Body of pancreas (tissue), 4 donors: ENCODE measurements at regions not wholly inside any gene's neighbourhood (a gene's known extent, or its start where the extent isn't known, plus 50 kb on each side); places are given as distances from the start of the nearest gene placed in this dataset.

Experiments
- ATAC-seq: fragments of 150-250 bp; one replicate; pipeline ENCODE4 v1.9.1; 2016
- DNase-seq, 4 donors: peaks; one replicate each; pipeline ENCODE4 v3.0.0-alpha.2; 2019
- H3K27ac ChIP-seq, 4 donors: fragments of 200-600 bp; sonication (generic); 1 replicate in 3 of 4; 2 replicates in 1 of 4; pipeline versions ENCODE4 v1.5.1 to v1.6.1; 2016 to 2019; ENCODE audit warnings: mild to moderate bottlenecking in 1 of 4, mixed read lengths in 1 of 4, moderate library complexity in 1 of 4
- H3K27me3 ChIP-seq, 2 donors: fragments of 200-600 bp; sonication (generic); one replicate each; pipeline ENCODE4 v1.6.0; 2016; ENCODE audit warnings: mild to moderate bottlenecking in 1 of 2
- H3K36me3 ChIP-seq, 2 donors: fragments of 200-600 bp; sonication (generic); replicated peaks in 1 of 2; 2 replicates each; pipeline ENCODE4 v1.5.1; 2016; ENCODE audit warnings: low read depth in 2 of 2; ENCODE audit not compliant: insufficient read depth in 1 of 2
- H3K4me1 ChIP-seq: fragments of 200-600 bp; sonication (generic); one replicate; pipeline ENCODE4 v1.6.0; 2016
- H3K4me3 ChIP-seq, 2 donors: fragments of 200-600 bp; sonication (generic); 1 replicate in 1 of 2; 2 replicates in 1 of 2; pipeline ENCODE4 v1.5.1; 2016 to 2019
- H3K9me3 ChIP-seq, 3 donors: fragments of 200-600 bp; sonication (generic); 1 replicate in 2 of 3; 2 replicates in 1 of 3; pipeline ENCODE4 v1.5.1; 2016
- CTCF ChIP-seq, 7 experiments: fragments of 450-650 bp in 4 of 7; fragments of 200-600 bp in 3 of 7; sonication (generic) in 3 of 7; IDR thresholded peaks; one replicate each; pipeline ENCODE4 v1.5.1; 2016 to 2019; ENCODE audit warnings: antibody characterized with exemption in 7 of 7
- POLR2A ChIP-seq, 3 donors: fragments of 450-650 bp; IDR thresholded peaks; one replicate each; pipeline ENCODE4 v1.6.1; 2016; ENCODE audit warnings: antibody characterized with exemption in 3 of 3, mild to moderate bottlenecking in 2 of 3
- WGBS, 2 donors: methylation state at CpG; one replicate each; pipeline ENCODE4 v1.1.5; 2017; 5-methylcytosine and 5-hydroxymethylcytosine counted together
- intact Hi-C: fragments of 100-400 bp; cut with DNase I; formaldehyde crosslinking; loops from one replicate; pipeline ENCODE4 v1.15.1; 2023

GRCh38 chr22:22089459-22090308 lies 107.1 kb upstream of the TOP3B start:
- H3K4me3 ChIP-seq, result no peak overlapping the region
- no peak for DNase-seq
- no peak overlapping the region for H3K27ac ChIP-seq
- no peaks in the 10 kb centered on the region for H3K36me3 ChIP-seq
- ATAC-seq, result no peak
- intact Hi-C loops, result no loop called here
- TF ChIP-seq POLR2A (IDR thresholded peaks at IDR 0.05), result no peak
- no peak for TF ChIP-seq CTCF (IDR thresholded peaks at IDR 0.05)
- no peaks in the 10 kb centered on the region for H3K9me3 ChIP-seq
- H3K27me3 ChIP-seq, result no peaks in the 10 kb centered on the region
- H3K4me1 ChIP-seq, result peaks cover 11% of the 10 kb centered on the region
- 56 to 67% methylated on average over 3 of the region's 3 CpGs for WGBS, 2 donors

DNA sequence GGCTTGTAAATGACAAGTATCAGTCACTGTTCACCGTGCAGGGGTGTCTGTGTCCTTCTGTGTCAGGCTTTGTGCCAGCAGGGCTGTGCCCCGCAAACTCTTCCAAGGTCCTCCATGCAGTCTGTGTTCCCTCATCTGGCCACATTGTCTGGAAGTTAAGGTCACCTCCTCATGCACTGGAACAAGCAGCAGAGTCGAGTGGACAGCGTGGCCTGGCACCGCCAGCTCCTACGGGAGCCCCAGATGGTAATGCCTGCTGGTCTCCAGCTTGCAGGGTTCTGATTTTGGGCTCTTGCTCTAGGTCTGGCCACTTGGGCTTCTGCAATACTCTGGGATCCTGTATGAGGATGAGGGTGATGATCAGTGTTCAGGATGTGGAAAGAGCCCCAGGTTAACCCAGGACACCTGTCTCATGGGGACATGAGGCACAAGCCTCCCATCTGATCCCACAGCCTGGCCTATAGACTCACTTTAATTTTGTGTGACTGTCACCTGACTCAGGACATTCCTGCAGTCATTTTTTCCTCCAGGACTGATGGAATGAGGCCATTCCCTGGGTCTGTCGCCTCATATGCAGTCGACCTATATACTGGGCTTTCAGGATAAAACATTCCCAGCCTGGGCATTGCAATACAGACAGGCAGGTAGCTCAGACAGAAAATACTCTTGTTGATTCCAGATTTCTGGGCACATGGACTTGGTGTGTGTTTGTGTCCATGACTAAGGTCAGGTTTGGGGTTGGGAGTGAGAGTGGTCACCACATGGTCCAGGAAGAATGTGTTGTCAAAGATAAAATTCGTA lies 106.3 kb upstream of the TOP3B start:
- Histone ChIP-seq H3K27ac (no peak overlapping the region), H3K27me3 (no peaks in the 10 kb centered on the region), H3K36me3 (no peaks in the 10 kb centered on the region), H3K4me1 (peaks cover 11% of the 10 kb centered on the region), H3K4me3 (no peak overlapping the region), H3K9me3 (no peaks in the 10 kb centered on the region)
- intact Hi-C loops, result no loop called here
- no peak for TF ChIP-seq CTCF (IDR thresholded peaks at IDR 0.05)
- TF ChIP-seq POLR2A (IDR thresholded peaks at IDR 0.05), result no peak
- WGBS, 2 donors, result 53 to 60% methylated on average over 7 to 9 of the region's 9 CpGs
- ATAC-seq, result no peak
- no peak for DNase-seq

GRCh38 chr22:22087854-22088657 lies 105.5 kb upstream of the TOP3B start:
- H3K9me3 ChIP-seq, result no peaks in the 10 kb centered on the region
- peaks cover 11% of the 10 kb centered on the region for H3K4me1 ChIP-seq
- ATAC-seq (peak; percentile 35), DNase-seq (no peak)
- intact Hi-C loops, result no loop called here
- no peak overlapping the region for H3K4me3 ChIP-seq
- TF ChIP-seq POLR2A (IDR thresholded peaks at IDR 0.05) (no peak), CTCF (IDR thresholded peaks at IDR 0.05) (no peak)
- 54 to 63% methylated on average over 10 of the region's 10 CpGs for WGBS, 2 donors
- H3K27ac ChIP-seq, result no peak overlapping the region
- H3K36me3 ChIP-seq, result no peaks in the 10 kb centered on the region
- H3K27me3 ChIP-seq, result no peaks in the 10 kb centered on the region

GRCh38 chr22:22086501-22087158 lies 104.0 kb upstream of the TOP3B start:
- H3K27ac ChIP-seq, result no peak overlapping the region
- peaks cover 11% of the 10 kb centered on the region for H3K4me1 ChIP-seq
- DNase-seq (no peak), ATAC-seq (no peak)
- WGBS, 2 donors, result 53% methylated on average over 2 of the region's 2 CpGs; no CpG with 5 or more reads in 1 of the 2 donors
- intact Hi-C loops, result no loop called here
- H3K9me3 ChIP-seq, result no peaks in the 10 kb centered on the region
- no peaks in the 10 kb centered on the region for H3K36me3 ChIP-seq
- TF ChIP-seq CTCF (IDR thresholded peaks at IDR 0.05), result no peak
- no peak for TF ChIP-seq POLR2A (IDR thresholded peaks at IDR 0.05)
- no peak overlapping the region for H3K4me3 ChIP-seq
- H3K27me3 ChIP-seq, result no peaks in the 10 kb centered on the region
